GM12873 (cell line): ENCODE measurements at regions not wholly inside any gene's neighbourhood (a gene's known extent, or its start where the extent isn't known, plus 50 kb on each side); places are given as distances from the start of the nearest gene placed in this dataset.

ENCODE experiments used
- TF ChIP-seq, protein P1 (sequence below): IDR thresholded peaks from 2 replicates; pipeline ENCODE4 v1.5.1; 2012; ENCODE audit warnings: low read depth, mild to moderate bottlenecking, moderate library complexity, low read length, control low read depth; ENCODE audit not compliant: insufficient read depth; ENCODE audit errors: missing control alignments

DNA sequence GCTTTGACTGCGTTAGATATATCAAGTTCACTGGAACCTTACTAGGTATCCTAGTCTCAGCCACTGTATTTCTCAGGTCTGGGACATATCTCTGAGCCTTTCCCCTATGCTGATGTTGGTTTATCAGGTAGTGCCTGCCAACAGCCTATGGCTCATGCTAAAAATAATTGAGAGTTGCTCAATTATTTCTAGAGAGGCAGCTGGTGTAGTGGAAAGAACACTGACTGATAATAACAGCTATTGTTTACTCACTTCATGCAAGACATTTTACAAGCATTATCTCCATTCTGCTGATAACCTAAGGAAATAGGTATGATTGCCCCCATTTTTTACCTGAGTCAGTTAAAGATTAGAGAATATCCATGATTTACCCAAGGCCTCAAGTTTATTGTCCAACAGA is 231.4 kb downstream of the LRRN1 start:
- TF ChIP-seq, protein P1, sequence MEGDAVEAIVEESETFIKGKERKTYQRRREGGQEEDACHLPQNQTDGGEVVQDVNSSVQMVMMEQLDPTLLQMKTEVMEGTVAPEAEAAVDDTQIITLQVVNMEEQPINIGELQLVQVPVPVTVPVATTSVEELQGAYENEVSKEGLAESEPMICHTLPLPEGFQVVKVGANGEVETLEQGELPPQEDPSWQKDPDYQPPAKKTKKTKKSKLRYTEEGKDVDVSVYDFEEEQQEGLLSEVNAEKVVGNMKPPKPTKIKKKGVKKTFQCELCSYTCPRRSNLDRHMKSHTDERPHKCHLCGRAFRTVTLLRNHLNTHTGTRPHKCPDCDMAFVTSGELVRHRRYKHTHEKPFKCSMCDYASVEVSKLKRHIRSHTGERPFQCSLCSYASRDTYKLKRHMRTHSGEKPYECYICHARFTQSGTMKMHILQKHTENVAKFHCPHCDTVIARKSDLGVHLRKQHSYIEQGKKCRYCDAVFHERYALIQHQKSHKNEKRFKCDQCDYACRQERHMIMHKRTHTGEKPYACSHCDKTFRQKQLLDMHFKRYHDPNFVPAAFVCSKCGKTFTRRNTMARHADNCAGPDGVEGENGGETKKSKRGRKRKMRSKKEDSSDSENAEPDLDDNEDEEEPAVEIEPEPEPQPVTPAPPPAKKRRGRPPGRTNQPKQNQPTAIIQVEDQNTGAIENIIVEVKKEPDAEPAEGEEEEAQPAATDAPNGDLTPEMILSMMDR: no peak

DNA sequence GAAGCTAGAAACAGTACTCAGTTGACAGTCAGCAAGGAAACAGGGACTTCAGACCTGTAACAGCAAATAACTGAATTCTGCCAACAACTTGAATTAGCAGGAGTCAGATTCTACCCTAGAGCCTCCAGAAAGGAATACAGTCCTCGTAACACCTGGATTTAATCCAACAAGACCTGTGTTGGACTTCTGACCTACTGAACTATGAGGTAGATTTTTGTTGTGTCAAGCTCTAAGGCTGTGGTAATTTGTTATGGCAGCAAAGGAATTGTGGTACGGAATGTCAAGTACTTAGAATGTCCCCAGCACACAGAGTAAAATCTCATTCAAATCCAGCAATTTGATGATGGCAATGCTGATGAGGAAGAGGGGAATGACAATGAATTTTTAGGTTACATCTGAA is 234.1 kb downstream of the LRRN1 start:
- TF ChIP-seq, protein P1: no peak

DNA sequence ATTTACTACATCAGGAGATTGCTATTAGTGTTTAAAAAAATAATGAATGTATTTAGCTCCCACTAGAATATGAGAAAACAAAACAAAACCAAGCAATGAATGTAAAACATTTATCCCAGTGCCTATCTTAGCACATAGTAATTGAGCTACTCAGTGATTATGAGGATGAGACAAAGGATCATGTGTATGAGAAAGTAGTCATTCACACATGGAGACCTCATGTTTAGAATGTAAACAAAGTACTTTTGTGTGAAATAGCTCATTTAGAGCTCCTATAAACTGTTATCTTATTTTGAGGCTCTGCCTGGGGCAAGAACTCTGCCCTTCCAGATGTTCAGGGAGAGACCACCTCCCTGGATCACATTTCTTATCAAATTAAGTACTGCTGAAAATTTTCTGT is 236.8 kb downstream of the LRRN1 start:
- TF ChIP-seq, protein P1: no peak

DNA sequence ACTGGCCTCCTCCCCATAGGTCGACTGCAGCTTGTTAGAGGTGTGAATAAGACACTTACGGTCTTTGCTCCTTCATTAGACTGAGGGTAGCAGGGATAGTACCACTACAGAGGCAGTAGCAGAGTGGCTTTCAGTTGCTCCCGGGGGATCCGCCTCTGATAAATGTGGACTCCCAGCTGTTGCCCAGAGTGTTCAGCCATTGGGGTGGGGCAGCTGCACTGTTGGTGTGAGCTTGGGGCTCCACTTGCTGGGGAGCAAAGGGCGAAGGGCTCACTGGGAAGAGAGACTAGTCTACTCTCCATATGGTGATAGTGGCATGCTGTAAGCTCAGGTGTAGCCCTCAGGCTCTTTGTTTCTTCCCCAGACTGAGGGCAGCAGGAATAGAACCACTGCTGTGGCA is 239.1 kb downstream of the LRRN1 start:
- TF ChIP-seq, protein P1: no peak

DNA sequence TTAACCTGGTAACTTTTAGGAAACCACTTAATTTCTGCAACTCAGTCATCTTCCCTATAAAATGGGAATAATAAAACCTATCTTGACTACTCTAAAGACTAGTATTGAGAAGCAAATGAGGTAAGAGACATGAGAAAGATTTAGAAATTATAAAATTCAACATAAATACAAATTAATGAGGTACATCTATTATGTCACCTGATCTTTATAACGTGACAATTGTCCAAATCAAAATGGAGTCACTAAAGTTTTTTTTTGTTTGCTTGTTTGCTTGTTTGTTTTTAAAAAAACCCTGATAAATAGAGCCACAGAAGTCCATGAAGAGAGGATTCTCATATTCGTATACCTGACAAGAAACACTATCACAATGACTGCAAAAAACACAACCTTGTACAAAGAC is 242.8 kb downstream of the LRRN1 start:
- TF ChIP-seq, protein P1: no peak

DNA sequence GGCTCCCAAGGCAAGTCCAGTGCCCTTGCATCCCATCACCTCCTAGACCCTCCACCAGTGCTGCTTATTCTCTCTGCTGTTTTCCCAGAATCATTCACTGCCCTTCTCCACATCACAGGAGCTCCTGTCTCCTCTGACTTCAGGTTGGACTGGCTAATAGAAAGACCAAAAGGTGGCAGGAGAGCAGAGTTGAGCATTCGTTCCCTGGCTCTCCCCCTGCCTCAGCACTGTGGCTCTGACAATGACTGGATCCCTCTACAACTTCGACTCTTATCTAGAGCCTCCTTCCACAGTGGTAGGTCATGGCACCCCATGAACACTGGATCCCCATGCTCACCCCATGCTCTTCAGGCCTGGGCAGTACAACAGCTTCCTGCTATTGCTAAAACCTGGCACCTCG is 243.6 kb downstream of the LRRN1 start:
- TF ChIP-seq, protein P1: no peak

DNA sequence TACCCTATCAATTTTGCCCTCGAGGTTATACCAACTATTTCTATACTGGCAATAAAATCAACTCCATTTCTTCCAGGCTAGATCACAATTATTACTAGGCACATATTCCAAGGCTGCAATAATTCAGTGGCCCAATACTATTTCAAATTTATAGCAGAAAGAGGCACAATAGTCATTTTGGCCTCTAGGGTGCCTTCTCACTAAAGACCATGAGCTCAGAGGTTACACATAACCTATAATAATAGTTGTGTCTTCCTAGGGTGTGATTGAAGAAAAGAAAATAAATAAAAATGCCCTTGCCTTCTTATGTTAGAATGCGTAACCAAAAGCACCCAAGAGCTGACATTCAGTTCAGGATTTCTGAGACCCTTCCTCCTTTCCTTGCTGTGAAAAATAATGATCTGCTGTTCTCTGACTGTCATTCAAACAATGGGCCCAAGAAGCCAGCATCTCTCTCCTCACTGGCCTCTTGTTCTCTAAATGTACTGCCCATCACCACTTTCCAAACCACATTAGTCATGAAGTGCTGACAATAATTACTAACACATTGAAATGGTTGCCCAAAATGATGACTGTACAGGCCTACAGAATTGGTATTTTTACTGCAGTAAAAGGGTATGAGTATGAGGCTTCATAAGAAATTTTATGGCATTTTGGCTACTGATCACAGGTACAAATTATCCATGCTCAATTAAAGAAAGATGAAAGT is 244.8 kb downstream of the LRRN1 start:
- TF ChIP-seq, protein P1: peak; percentile 2
